ENCODE measurements at regions not wholly inside any gene's neighbourhood (a gene's known extent, or its start where the extent isn't known, plus 50 kb on each side); places are given as distances from the start of the nearest gene placed in this dataset.
"Not testable (repeated sequence)": the region's sequence is repeated elsewhere in the genome, so short reads cannot be mapped to it uniquely, and the experiment has no call there.

GRCh38 chr6:76803038-76803580 is 660.2 kb downstream of the HTR1B start:
- ATAC-seq (no peak), DNase-seq (ENCODE audit: low spot score in 2 of 2) (no peak)
- Mint-ChIP-seq H3K27ac (no peak overlapping the region), H3K4me3 (no peak overlapping the region), H3K4me1 (no peaks in the 10 kb centered on the region), H3K36me3 (no peaks in the 10 kb centered on the region), H3K9me3 (peaks cover 17% of the 10 kb centered on the region)

DNA sequence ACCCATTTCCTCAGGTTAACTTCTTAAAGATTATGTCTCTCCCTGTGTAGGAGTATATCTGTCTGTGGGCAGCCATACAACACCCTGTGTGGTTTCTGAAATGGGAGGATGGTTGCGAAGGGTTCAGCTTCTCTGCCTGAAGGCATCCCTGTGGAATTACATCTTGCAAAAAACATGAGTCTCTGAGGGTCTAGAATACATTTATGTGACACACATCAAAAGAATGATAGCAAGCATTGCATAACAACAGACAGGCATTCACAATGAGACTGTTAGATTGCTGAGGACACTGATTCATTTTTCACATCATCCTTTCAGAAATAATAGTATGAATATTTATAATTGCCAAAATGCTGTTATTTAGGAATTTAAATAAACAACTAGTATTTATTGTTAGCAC is 670.9 kb downstream of the HTR1B start:
- peaks cover 11% of the 10 kb centered on the region for H3K9me3 Mint-ChIP-seq
- H3K27ac Mint-ChIP-seq = no peak overlapping the region
- no peak for DNase-seq (ENCODE audit: low spot score in 2 of 2)
- H3K4me1 Mint-ChIP-seq = no peaks in the 10 kb centered on the region
- no peak overlapping the region for H3K4me3 Mint-ChIP-seq
- no peaks in the 10 kb centered on the region for H3K36me3 Mint-ChIP-seq
- ATAC-seq = no peak

GRCh38 chr6:76790881-76791280 is 672.4 kb downstream of the HTR1B start:
- Mint-ChIP-seq H3K36me3 (no peaks in the 10 kb centered on the region), H3K4me3 (no peak overlapping the region), H3K9me3 (peaks cover 11% of the 10 kb centered on the region), H3K4me1 (no peaks in the 10 kb centered on the region), H3K27ac (no peak overlapping the region)
- no peak for DNase-seq (ENCODE audit: low spot score in 2 of 2)
- no peak for ATAC-seq

- no peak for ATAC-seq
- no peak overlapping the region for H3K4me3 Mint-ChIP-seq
- no peaks in the 10 kb centered on the region for H3K36me3 Mint-ChIP-seq
- H3K9me3 Mint-ChIP-seq = peaks cover 12% of the 10 kb centered on the region
- H3K4me1 Mint-ChIP-seq = no peaks in the 10 kb centered on the region
- no peak for DNase-seq (ENCODE audit: low spot score in 2 of 2)
- H3K27ac Mint-ChIP-seq = no peak overlapping the region
Measured at GRCh38 chr6:76790045-76790796, 673.1 kb downstream of the HTR1B start.

GRCh38 chr6:76789580-76789979 is 673.7 kb downstream of the HTR1B start:
- Mint-ChIP-seq H3K4me1 (no peaks in the 10 kb centered on the region), H3K4me3 (no peak overlapping the region), H3K36me3 (no peaks in the 10 kb centered on the region), H3K9me3 (peaks cover 17% of the 10 kb centered on the region), H3K27ac (no peak overlapping the region)
- no peak for DNase-seq (ENCODE audit: low spot score in 2 of 2)
- no peak for ATAC-seq

DNA sequence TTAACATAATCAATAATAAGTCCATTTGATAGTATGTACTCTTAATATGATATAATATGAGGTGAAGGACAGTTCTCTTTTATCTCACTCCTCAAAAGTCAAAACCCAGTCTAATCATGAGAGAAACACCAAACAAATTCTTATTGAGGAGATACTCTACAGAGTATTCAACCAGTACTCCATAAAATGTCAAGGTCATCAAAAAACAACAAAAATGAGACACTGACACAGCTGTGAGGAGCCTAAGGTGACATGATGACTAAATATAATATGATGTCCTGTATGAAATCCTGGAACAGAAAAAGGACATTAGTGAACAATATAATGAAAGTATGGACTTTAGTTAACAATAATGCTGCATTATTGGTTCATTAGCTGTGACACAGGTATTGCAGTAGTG is 675.1 kb downstream of the HTR1B start:
- H3K4me3 Mint-ChIP-seq = no peak overlapping the region
- H3K9me3 Mint-ChIP-seq = peaks cover 25% of the 10 kb centered on the region
- H3K4me1 Mint-ChIP-seq = no peaks in the 10 kb centered on the region
- no peak overlapping the region for H3K27ac Mint-ChIP-seq
- H3K36me3 Mint-ChIP-seq = no peaks in the 10 kb centered on the region
- no peak for DNase-seq (ENCODE audit: low spot score in 2 of 2)
- no peak for ATAC-seq

GRCh38 chr6:76779068-76779467 is 684.2 kb downstream of the HTR1B start:
- Mint-ChIP-seq H3K4me3 (no peak overlapping the region), H3K27ac (no peak overlapping the region), H3K36me3 (no peaks in the 10 kb centered on the region), H3K4me1 (no peaks in the 10 kb centered on the region), H3K9me3 (peaks cover 9% of the 10 kb centered on the region)
- no peak for ATAC-seq
- DNase-seq (ENCODE audit: low spot score in 2 of 2) = no peak

DNA sequence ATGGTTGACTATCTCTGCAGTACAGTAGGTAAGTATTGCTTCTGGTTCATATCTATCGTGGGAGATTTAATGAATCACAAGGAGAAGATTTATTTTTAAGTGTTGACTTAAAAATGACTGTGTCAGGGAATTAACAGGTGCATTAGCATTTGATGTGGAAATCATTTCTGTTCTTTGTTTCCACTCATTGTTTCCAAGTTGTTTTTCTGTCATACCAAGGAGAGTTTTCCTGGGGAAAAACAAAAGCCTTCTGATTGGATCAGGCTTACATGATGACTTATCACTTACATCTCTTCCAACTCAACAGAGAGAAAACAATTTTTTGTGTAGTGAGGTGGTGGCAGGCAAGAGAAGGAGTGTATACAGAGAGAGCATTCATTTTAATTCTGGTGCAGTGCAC is 686.4 kb downstream of the HTR1B start:
- Mint-ChIP-seq H3K27ac (no peak overlapping the region), H3K4me3 (no peak overlapping the region), H3K9me3 (peaks cover 5% of the 10 kb centered on the region), H3K4me1 (no peaks in the 10 kb centered on the region), H3K36me3 (no peaks in the 10 kb centered on the region)
- ATAC-seq (no peak), DNase-seq (ENCODE audit: low spot score in 2 of 2) (no peak)

GRCh38 chr6:76774781-76775384 is 688.4 kb downstream of the HTR1B start:
- Mint-ChIP-seq H3K4me1 (no peaks in the 10 kb centered on the region), H3K27ac (no peak overlapping the region), H3K4me3 (no peak overlapping the region), H3K36me3 (no peaks in the 10 kb centered on the region), H3K9me3 (peaks cover 8% of the 10 kb centered on the region)
- DNase-seq (ENCODE audit: low spot score in 2 of 2) (no peak), ATAC-seq (no peak)

DNA sequence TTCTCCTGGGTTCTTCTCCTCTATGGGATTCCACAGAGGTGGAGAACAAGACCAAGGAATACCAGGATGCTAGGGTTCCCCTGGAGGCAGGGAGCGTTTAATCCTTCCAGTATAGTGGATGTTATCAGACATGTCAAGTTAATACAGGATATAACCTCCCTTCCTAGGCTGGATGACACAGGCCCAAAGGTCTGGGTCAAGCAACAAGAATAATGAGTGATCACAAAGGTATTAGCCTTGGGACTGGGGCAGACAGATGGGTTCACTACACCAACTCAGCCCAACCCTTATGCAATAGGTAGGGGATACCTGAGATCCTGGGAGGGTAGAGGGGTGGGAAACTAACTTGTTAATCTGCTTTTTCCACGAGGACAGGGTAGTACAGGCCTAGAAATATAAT is 690.3 kb downstream of the HTR1B start:
- no peak overlapping the region for H3K4me3 Mint-ChIP-seq
- no peaks in the 10 kb centered on the region for H3K4me1 Mint-ChIP-seq
- DNase-seq (ENCODE audit: low spot score in 2 of 2) (no peak), ATAC-seq (no peak)
- peaks cover 5% of the 10 kb centered on the region for H3K9me3 Mint-ChIP-seq
- no peak overlapping the region for H3K27ac Mint-ChIP-seq
- no peaks in the 10 kb centered on the region for H3K36me3 Mint-ChIP-seq

GRCh38 chr6:76771059-76771634 is 692.1 kb downstream of the HTR1B start:
- no peak overlapping the region for H3K27ac Mint-ChIP-seq
- ATAC-seq (no peak), DNase-seq (ENCODE audit: low spot score in 2 of 2) (no peak)
- H3K9me3 Mint-ChIP-seq = peaks cover 5% of the 10 kb centered on the region
- H3K4me1 Mint-ChIP-seq = no peaks in the 10 kb centered on the region
- no peaks in the 10 kb centered on the region for H3K36me3 Mint-ChIP-seq
- H3K4me3 Mint-ChIP-seq = no peak overlapping the region

GRCh38 chr6:76770281-76770680 is 693.0 kb downstream of the HTR1B start:
- Mint-ChIP-seq H3K9me3 (peaks cover 5% of the 10 kb centered on the region), H3K36me3 (no peaks in the 10 kb centered on the region), H3K27ac (no peak overlapping the region), H3K4me1 (no peaks in the 10 kb centered on the region), H3K4me3 (no peak overlapping the region)
- no peak for DNase-seq (ENCODE audit: low spot score in 2 of 2)
- ATAC-seq = no peak

DNA sequence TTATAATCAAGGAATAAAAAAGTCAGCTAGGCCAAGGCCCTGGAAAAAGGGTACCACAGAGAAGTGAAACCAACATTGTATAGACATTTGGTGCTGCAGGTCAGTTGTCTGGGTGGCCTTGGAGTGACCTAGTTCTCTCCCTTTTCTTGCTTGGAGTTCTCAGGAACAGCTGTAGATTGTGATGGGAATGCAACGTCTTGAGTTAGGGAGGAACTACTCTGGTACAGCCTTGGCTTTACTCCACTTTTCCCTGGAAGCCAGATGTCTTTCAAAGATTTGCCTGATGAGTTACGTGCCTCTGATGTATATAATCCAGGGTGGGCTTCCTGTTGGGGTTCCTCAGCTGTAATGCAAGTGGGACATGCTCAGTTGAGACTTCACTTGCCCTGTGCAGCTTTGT is 694.7 kb downstream of the HTR1B start:
- Mint-ChIP-seq H3K27ac (no peak overlapping the region), H3K36me3 (no peaks in the 10 kb centered on the region), H3K4me3 (no peak overlapping the region), H3K4me1 (no peaks in the 10 kb centered on the region), H3K9me3 (peaks cover 4% of the 10 kb centered on the region)
- ATAC-seq (no peak), DNase-seq (ENCODE audit: low spot score in 2 of 2) (no peak)

GRCh38 chr6:76764057-76764456 is 691.6 kb upstream of the IMPG1 start:
- Mint-ChIP-seq H3K27ac (no peak overlapping the region), H3K9me3 (peaks cover 3% of the 10 kb centered on the region), H3K36me3 (no peaks in the 10 kb centered on the region), H3K4me3 (no peak overlapping the region), H3K4me1 (no peaks in the 10 kb centered on the region)
- DNase-seq (ENCODE audit: low spot score in 2 of 2) (no peak), ATAC-seq (no peak)

GRCh38 chr6:76752841-76753240 is 680.4 kb upstream of the IMPG1 start:
- DNase-seq (ENCODE audit: low spot score in 2 of 2) (no peak), ATAC-seq (no peak)
- no peak overlapping the region for H3K4me3 Mint-ChIP-seq
- H3K27ac Mint-ChIP-seq = no peak overlapping the region
- H3K9me3 Mint-ChIP-seq = peaks cover 3% of the 10 kb centered on the region
- H3K4me1 Mint-ChIP-seq = no peaks in the 10 kb centered on the region
- H3K36me3 Mint-ChIP-seq = no peaks in the 10 kb centered on the region

DNA sequence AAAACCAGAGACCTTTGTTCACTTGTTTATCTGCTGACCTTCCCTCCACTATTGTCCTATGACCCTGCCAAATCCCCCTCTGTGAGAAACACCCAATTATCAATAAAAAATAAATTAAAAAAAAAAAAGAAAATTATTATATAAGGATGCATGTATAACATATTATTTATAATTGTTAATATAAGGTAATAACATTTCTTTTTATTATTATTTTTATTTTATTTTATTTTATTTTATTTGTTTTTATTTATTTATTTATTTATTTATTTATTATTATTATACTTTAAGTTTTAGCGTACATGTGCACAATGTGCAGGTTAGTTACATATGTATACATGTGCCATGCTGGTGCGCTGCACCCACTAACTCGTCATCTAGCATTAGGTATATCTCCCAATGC is 672.9 kb upstream of the IMPG1 start:
- H3K9me3 Mint-ChIP-seq; H3K27ac Mint-ChIP-seq; H3K4me3 Mint-ChIP-seq; H3K4me1 Mint-ChIP-seq; H3K36me3 Mint-ChIP-seq; ATAC-seq; DNase-seq (ENCODE audit: low spot score in 2 of 2): not testable (repeated sequence)
